ENCODE measurements at regions not wholly inside any gene's neighbourhood (a gene's known extent, or its start where the extent isn't known, plus 50 kb on each side); places are given as distances from the start of the nearest gene placed in this dataset.
"Not testable (repeated sequence)": the region's sequence is repeated elsewhere in the genome, so short reads cannot be mapped to it uniquely, and the experiment has no call there.

- H3K27me3 Mint-ChIP-seq = peaks cover 1% of the 10 kb centered on the region
- H3K4me1 Mint-ChIP-seq = no peaks in the 10 kb centered on the region
- DNase-seq = no peak
- no peak overlapping the region for H3K27ac Mint-ChIP-seq
- intact Hi-C loops (cut with micrococcal nuclease) = no loop called here
- no peaks in the 10 kb centered on the region for H3K36me3 Mint-ChIP-seq (ENCODE audit: low read depth)
- H3K9me3 Mint-ChIP-seq = no peaks in the 10 kb centered on the region
- H3K4me3 Mint-ChIP-seq = no peak overlapping the region
Measured at GRCh38 chr2:55811048-55811447, 112.5 kb downstream of the EFEMP1 start.

DNA sequence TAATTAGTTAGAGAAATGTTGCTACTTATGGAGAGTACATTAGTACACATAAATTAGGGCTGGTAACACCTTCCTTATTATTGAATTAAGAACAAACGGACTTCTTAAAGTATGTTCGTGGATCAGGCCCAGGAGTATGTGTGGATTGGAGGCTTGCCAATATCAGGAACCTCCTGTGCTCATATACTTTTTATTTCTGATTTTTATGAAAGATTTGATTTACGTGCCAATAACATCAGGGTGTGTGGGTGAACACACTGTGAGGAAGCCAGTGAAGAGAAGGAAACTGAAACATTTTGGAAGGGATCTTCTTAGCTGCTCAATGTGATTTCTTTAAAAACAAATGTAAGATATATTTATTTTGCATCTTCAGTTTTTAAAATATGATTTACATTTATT lies 113.0 kb downstream of the EFEMP1 start:
- Mint-ChIP-seq H3K9me3 (no peaks in the 10 kb centered on the region), H3K4me3 (no peak overlapping the region), H3K36me3 (ENCODE audit: low read depth) (no peaks in the 10 kb centered on the region), H3K27ac (no peak overlapping the region), H3K4me1 (no peaks in the 10 kb centered on the region), H3K27me3 (peaks cover 3% of the 10 kb centered on the region)
- intact Hi-C loops (cut with micrococcal nuclease) = no loop called here
- no peak for DNase-seq

- H3K27me3 Mint-ChIP-seq = peaks cover 4% of the 10 kb centered on the region
- H3K27ac Mint-ChIP-seq = no peak overlapping the region
- no peaks in the 10 kb centered on the region for H3K9me3 Mint-ChIP-seq
- H3K4me3 Mint-ChIP-seq = no peak overlapping the region
- H3K36me3 Mint-ChIP-seq (ENCODE audit: low read depth) = no peaks in the 10 kb centered on the region
- intact Hi-C loops (cut with micrococcal nuclease) = no loop called here
- H3K4me1 Mint-ChIP-seq = no peaks in the 10 kb centered on the region
- DNase-seq = no peak
Measured at GRCh38 chr2:55809875-55810621, 113.5 kb downstream of the EFEMP1 start.

- H3K27me3 Mint-ChIP-seq = peaks cover 6% of the 10 kb centered on the region
- no peak overlapping the region for H3K4me3 Mint-ChIP-seq
- no peak overlapping the region for H3K27ac Mint-ChIP-seq
- H3K36me3 Mint-ChIP-seq (ENCODE audit: low read depth) = no peaks in the 10 kb centered on the region
- H3K4me1 Mint-ChIP-seq = no peaks in the 10 kb centered on the region
- H3K9me3 Mint-ChIP-seq = no peaks in the 10 kb centered on the region
- no peak for DNase-seq
- intact Hi-C loops (cut with micrococcal nuclease) = no loop called here
Measured at GRCh38 chr2:55807900-55808299, 114.3 kb upstream of the PNPT1 start.

DNA sequence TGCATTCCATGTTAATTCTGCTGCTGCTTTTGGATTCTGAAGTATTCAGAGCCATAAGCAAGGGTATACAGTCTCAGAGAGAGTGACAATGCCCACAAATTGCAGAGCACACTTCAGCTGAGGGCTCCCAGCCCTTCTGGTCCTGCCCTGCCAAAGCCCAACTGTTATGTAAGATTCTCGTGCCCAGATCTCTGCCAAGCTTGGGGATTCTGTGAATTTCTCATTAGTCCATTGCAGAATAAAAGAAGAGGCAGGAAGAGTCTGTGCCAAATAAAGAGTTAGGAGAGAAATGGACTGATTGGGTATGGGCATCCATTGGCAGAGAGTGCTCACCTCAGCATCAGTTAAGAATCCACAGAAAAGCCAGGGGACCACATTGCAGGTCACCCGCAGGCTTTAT lies 112.0 kb upstream of the PNPT1 start:
- Mint-ChIP-seq H3K4me1 (no peaks in the 10 kb centered on the region), H3K36me3 (ENCODE audit: low read depth) (no peaks in the 10 kb centered on the region), H3K4me3 (no peak overlapping the region), H3K27me3 (peaks cover 6% of the 10 kb centered on the region), H3K9me3 (no peaks in the 10 kb centered on the region), H3K27ac (no peak overlapping the region)
- no peak for DNase-seq
- intact Hi-C loops (cut with micrococcal nuclease) = no loop called here

GRCh38 chr2:55804535-55804934 lies 110.9 kb upstream of the PNPT1 start:
- no peak for DNase-seq
- Mint-ChIP-seq H3K36me3 (ENCODE audit: low read depth) (no peaks in the 10 kb centered on the region), H3K9me3 (no peaks in the 10 kb centered on the region), H3K4me1 (no peaks in the 10 kb centered on the region), H3K27me3 (peaks cover 6% of the 10 kb centered on the region), H3K27ac (no peak overlapping the region), H3K4me3 (no peak overlapping the region)
- intact Hi-C loops (cut with micrococcal nuclease) = no loop called here

DNA sequence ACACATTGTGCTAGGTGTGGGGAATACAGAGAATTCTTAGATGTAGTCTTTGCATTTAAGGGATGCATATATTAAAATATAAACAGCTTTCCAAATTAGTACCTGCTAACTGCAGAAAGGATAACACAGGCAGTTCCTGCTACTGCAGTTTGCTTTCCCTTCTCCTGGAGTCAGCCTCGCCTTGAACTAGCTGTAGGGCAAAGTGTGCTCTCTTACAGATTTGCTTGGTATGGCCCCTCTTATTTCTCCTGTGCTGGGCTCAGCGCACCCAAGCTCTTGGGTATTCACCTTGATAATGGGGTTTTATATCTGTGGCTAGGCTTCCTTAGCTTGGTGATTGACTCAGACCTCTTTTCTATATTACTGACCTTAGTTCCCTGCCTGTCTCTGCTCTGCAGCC lies 108.4 kb upstream of the PNPT1 start:
- intact Hi-C loops (cut with micrococcal nuclease) = no loop called here
- no peak for DNase-seq
- no peaks in the 10 kb centered on the region for H3K4me1 Mint-ChIP-seq
- H3K36me3 Mint-ChIP-seq (ENCODE audit: low read depth) = no peaks in the 10 kb centered on the region
- H3K9me3 Mint-ChIP-seq = no peaks in the 10 kb centered on the region
- H3K4me3 Mint-ChIP-seq = no peak overlapping the region
- H3K27ac Mint-ChIP-seq = no peak overlapping the region
- H3K27me3 Mint-ChIP-seq = peaks cover 6% of the 10 kb centered on the region

DNA sequence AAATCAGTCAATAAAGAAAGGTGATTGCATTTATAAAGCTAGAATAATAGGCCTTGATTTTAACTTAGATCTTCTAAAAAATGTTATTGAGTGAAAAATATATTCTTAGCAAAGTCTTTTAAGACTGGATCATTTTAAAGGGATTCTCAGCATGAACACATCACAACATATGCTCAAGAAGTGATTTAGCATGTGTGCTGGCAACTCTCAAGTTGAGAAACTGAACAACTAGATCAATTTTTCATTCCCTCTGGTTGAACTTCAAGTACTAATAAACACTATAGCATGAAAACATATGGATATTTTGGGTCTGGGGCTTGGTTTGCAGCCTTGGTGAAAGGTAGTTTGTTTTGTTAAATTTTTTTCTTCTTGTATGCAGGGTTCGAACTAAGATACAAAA lies 107.8 kb upstream of the PNPT1 start:
- Mint-ChIP-seq H3K9me3 (no peaks in the 10 kb centered on the region), H3K27ac (no peak overlapping the region), H3K27me3 (peaks cover 4% of the 10 kb centered on the region), H3K4me1 (no peaks in the 10 kb centered on the region), H3K36me3 (ENCODE audit: low read depth) (no peaks in the 10 kb centered on the region), H3K4me3 (no peak overlapping the region)
- DNase-seq = no peak
- intact Hi-C loops (cut with micrococcal nuclease) = no loop called here

GRCh38 chr2:55799624-55800023 lies 106.0 kb upstream of the PNPT1 start:
- intact Hi-C loops (cut with micrococcal nuclease); DNase-seq; H3K4me1 Mint-ChIP-seq; H3K4me3 Mint-ChIP-seq; H3K27ac Mint-ChIP-seq; H3K36me3 Mint-ChIP-seq (ENCODE audit: low read depth); H3K9me3 Mint-ChIP-seq; H3K27me3 Mint-ChIP-seq: not testable (repeated sequence)

DNA sequence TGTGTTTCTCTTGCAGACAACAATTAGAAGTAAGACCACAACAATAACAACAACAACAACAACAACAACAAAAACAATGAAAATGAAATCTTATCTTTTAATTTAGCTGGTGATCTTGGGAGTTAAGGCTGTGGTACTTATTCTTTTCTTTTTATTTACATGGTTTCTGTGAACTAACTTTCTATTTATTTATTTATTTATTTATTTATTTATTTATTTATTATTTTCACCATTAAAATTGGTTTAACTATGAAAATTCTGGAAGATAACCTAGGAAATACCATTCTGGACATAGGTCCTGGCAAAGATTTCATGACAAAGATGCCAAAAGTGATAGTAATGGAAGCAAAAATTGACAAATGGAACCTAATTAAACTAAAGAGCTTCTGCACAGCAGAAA lies 102.5 kb upstream of the PNPT1 start:
- no peak overlapping the region for H3K27ac Mint-ChIP-seq
- H3K27me3 Mint-ChIP-seq = no peaks in the 10 kb centered on the region
- intact Hi-C loops (cut with micrococcal nuclease) = no loop called here
- no peak overlapping the region for H3K4me3 Mint-ChIP-seq
- no peaks in the 10 kb centered on the region for H3K4me1 Mint-ChIP-seq
- DNase-seq = no peak
- no peaks in the 10 kb centered on the region for H3K36me3 Mint-ChIP-seq (ENCODE audit: low read depth)
- H3K9me3 Mint-ChIP-seq = no peaks in the 10 kb centered on the region

DNA sequence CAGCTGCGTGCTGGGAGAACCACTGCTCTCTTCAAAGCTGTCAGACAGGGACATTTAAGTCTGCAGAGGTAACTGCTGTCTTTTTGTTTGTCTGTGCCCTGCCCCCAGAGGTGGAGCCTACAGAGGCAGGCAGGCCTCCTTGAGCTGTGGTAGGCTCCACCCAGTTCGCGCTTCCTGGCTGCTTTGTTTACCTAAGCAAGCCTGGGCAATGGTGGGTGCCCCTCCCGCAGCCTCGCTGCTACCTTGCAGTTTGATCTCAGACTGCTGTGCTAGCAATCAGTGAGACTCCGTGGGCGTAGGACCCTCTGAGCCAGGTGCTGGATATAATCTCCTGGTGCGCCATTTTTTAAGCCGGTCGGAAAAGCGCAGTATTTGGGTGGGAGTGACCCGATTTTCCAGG lies 100.0 kb upstream of the PNPT1 start:
- H3K27ac Mint-ChIP-seq; H3K9me3 Mint-ChIP-seq; DNase-seq; H3K36me3 Mint-ChIP-seq (ENCODE audit: low read depth); H3K27me3 Mint-ChIP-seq; intact Hi-C loops (cut with micrococcal nuclease); H3K4me1 Mint-ChIP-seq; H3K4me3 Mint-ChIP-seq: not testable (repeated sequence)

DNA sequence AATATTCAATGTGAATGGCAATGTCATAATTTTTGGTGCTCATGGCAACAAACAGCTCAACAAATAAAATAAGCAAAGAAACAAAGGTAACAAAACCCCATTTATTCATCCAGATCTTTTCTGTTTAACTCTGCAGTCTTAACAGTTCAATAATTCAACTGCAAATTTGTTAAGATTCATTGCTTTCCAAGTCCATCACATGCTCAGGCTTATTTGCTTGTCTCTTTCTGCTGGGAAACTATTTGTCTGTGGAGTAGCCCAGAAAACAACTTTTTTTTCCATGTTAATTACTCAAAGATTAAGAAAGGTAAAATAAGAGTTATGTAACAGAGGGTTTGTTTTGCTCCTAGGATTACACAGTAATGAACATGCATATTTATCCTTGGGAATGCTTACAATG lies 92.6 kb upstream of the PNPT1 start:
- H3K9me3 Mint-ChIP-seq = no peaks in the 10 kb centered on the region
- H3K4me1 Mint-ChIP-seq = no peaks in the 10 kb centered on the region
- no peaks in the 10 kb centered on the region for H3K36me3 Mint-ChIP-seq (ENCODE audit: low read depth)
- no peak overlapping the region for H3K4me3 Mint-ChIP-seq
- intact Hi-C loops (cut with micrococcal nuclease) = no loop called here
- no peaks in the 10 kb centered on the region for H3K27me3 Mint-ChIP-seq
- H3K27ac Mint-ChIP-seq = no peak overlapping the region
- no peak for DNase-seq

GRCh38 chr2:55783751-55784150 lies 90.1 kb upstream of the PNPT1 start:
- DNase-seq; H3K27ac Mint-ChIP-seq; intact Hi-C loops (cut with micrococcal nuclease); H3K4me1 Mint-ChIP-seq; H3K9me3 Mint-ChIP-seq; H3K36me3 Mint-ChIP-seq (ENCODE audit: low read depth); H3K4me3 Mint-ChIP-seq; H3K27me3 Mint-ChIP-seq: not testable (repeated sequence)

DNA sequence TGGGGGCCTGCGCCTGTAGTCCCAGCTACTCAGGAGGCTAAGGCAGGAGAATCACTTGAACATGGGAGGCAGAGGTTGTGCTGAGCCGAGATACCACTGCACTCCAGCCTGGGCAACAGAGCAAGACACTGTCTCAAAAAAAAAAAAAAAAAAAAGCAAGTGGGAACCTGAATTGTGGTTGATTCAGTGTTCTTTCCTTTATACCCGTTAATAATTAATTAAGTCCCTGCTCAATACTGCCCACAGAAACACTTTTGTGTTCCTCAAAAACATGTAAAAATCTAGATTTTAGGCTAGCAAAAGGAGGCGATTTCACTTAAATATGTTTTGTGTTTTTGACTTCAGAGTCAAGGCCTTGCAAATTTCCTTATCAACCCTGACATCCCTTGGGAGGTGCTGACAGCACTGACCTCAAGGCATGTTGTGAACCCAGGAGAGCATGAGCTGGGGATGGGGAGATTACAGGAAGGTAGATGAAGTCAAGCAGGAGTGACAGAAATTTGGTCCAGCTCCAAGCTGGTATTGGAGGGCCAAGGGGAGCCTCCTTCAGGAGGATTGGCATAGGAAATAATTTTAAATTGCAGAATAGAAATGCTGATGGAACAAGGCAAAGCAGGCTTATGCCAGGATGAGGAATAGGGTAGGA lies 89.0 kb upstream of the PNPT1 start:
- Mint-ChIP-seq H3K4me1 (no peaks in the 10 kb centered on the region), H3K36me3 (ENCODE audit: low read depth) (no peaks in the 10 kb centered on the region), H3K27ac (no peak overlapping the region), H3K27me3 (peaks cover 5% of the 10 kb centered on the region), H3K9me3 (no peaks in the 10 kb centered on the region), H3K4me3 (no peak overlapping the region)
- intact Hi-C loops (cut with micrococcal nuclease) = no loop called here
- DNase-seq = no peak

DNA sequence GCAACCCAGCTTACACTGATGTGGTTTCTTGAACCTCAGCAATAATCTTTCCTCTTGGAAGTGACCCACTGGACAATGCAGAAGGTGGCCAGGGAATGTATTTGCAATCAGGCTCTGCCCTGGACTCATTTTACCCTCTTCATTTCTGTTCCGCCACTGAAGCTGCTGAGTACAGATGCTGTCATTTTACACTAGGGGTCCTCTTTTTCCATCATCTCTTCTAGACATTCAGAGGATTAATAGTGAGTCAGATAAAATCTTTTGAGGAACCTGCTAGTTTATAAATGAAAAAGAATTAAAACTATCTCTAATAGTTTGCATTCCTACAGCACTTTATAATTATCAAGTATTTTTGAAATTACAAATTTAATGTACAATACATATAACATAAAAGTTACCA lies 87.9 kb upstream of the PNPT1 start:
- Mint-ChIP-seq H3K27ac (no peak overlapping the region), H3K4me3 (no peak overlapping the region), H3K36me3 (ENCODE audit: low read depth) (no peaks in the 10 kb centered on the region), H3K4me1 (no peaks in the 10 kb centered on the region), H3K9me3 (no peaks in the 10 kb centered on the region), H3K27me3 (peaks cover 5% of the 10 kb centered on the region)
- intact Hi-C loops (cut with micrococcal nuclease) = no loop called here
- no peak for DNase-seq
